ENCODE measurements at regions not wholly inside any gene's neighbourhood (a gene's known extent, or its start where the extent isn't known, plus 50 kb on each side); places are given as distances from the start of the nearest gene placed in this dataset.

DNA sequence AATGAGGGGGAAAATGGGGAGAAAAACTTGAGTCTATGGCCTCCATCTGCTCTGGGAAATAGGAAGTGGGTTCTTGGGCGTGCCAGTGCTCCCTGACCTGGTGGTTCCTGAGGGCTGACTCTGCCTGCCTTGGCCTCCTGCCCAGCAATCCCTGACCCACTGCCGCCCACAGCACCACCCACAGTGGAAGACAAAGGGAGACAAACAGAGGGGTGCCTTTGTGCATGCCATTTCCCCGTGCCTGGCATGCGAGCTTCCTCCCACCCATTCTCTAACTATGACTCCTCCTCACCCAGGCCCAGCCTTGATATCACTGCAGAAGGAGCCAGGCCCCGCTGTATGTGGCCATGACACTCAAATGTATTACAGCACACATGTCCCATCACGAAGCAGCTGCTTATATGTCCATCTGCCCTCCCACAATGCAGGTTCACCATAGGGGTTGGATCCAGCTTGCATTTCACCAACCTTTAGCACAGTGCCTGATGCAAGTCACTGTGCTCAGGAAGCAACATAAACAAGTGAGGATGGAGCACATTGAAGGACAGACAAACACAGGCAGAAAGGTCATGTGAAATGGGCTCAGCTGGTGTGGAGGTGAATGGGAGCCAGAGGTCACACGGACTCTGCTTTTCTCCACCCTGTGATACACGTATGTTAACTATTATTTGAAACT, 84.4 kb downstream of the ADRB2 start:
- no peak for TF ChIP-seq CTCF (IDR thresholded peaks at IDR 0.05)
- no peak for TF ChIP-seq POLR2A (IDR thresholded peaks at IDR 0.05)

All from right lobe of liver (tissue), 4 donors.